Testis (tissue), 2 donors: ENCODE measurements at regions not wholly inside any gene's neighbourhood (a gene's known extent, or its start where the extent isn't known, plus 50 kb on each side); places are given as distances from the start of the nearest gene placed in this dataset.
"Not testable (repeated sequence)": the region's sequence is repeated elsewhere in the genome, so short reads cannot be mapped to it uniquely, and the experiment has no call there.

ENCODE experiments used
- POLR2A ChIP-seq: fragments of 450-650 bp; IDR thresholded peaks from one replicate; pipeline ENCODE4 v1.6.1; 2017; ENCODE audit warnings: antibody characterized with exemption, mild to moderate bottlenecking, moderate library complexity
- TF ChIP-seq, protein P1 (sequence below), 3 experiments: fragments of 450-650 bp in 2 of 3; fragments of 200-600 bp in 1 of 3; sonication (generic) in 1 of 3; IDR thresholded peaks; one replicate each; pipeline ENCODE4 v1.5.1; 2016 to 2019; ENCODE audit warnings: antibody characterized with exemption in 3 of 3, mild to moderate bottlenecking in 2 of 3, moderate library complexity in 1 of 3

DNA sequence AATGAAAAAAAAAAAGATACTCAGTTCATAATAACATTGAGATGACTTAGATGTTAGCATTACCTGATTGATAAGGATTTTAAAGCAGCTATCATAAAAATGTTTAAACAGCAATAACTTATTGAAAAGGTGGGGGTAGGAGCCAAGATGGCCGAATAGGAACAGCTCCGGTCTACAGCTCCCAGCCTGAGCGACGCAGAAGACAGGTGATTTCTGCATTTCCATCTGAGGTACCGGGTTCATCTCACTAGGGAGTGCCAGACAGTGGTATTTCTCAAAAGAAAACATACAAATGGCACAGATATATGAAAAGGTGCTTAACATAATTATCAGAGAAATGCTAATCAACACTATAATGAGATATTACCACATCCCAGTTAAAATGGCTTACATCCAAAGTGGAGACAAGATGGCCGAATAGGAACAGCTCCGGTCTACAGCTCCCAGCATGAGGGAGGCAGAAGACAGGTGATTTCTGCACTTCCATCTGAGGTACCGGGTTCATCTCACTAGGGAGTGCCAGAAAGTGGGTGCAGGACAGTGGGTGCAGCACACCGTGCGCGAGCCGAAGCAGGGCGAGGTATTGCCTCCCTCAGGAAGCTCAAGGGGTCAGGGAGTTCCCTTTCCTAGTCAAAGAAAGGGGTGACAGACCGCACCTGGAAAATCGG, 66.5 kb upstream of the FGF13 start:
- TF ChIP-seq, protein P1, sequence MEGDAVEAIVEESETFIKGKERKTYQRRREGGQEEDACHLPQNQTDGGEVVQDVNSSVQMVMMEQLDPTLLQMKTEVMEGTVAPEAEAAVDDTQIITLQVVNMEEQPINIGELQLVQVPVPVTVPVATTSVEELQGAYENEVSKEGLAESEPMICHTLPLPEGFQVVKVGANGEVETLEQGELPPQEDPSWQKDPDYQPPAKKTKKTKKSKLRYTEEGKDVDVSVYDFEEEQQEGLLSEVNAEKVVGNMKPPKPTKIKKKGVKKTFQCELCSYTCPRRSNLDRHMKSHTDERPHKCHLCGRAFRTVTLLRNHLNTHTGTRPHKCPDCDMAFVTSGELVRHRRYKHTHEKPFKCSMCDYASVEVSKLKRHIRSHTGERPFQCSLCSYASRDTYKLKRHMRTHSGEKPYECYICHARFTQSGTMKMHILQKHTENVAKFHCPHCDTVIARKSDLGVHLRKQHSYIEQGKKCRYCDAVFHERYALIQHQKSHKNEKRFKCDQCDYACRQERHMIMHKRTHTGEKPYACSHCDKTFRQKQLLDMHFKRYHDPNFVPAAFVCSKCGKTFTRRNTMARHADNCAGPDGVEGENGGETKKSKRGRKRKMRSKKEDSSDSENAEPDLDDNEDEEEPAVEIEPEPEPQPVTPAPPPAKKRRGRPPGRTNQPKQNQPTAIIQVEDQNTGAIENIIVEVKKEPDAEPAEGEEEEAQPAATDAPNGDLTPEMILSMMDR (IDR thresholded peaks at IDR 0.05), result not testable (repeated sequence)
- not testable (repeated sequence) for TF ChIP-seq POLR2A
